OCI-LY1 (cell line): ENCODE measurements at regions not wholly inside any gene's neighbourhood (a gene's known extent, or its start where the extent isn't known, plus 50 kb on each side); places are given as distances from the start of the nearest gene placed in this dataset.

Experiments
- H2AFZ ChIP-seq: fragments of 200-600 bp; sonication (generic), shearing (Covaris generic); 2 replicates; pipeline ENCODE4 v1.6.0; 2014; ENCODE audit warnings: antibody characterized with exemption, mild to moderate bottlenecking, low read length
- H3F3A ChIP-seq: fragments of 200-600 bp; sonication (generic), shearing (Covaris generic); 2 replicates; pipeline ENCODE4 v1.6.0; 2014; ENCODE audit warnings: mild to moderate bottlenecking, antibody characterized with exemption, low read length, moderate library complexity; ENCODE audit not compliant: insufficient read depth
- H3K27ac ChIP-seq: fragments of 200-600 bp; sonication (generic); 2 replicates; pipeline ENCODE4 v1.5.1; 2014; ENCODE audit warnings: low read length, mixed run types, mild to moderate bottlenecking, low read depth; ENCODE audit not compliant: poor library complexity, severe bottlenecking
- H3K27me3 ChIP-seq: fragments of 200-600 bp; sonication (generic); 2 replicates; pipeline ENCODE4 v1.6.0; 2014; ENCODE audit warnings: antibody characterized with exemption, mild to moderate bottlenecking, low read length, moderate library complexity; ENCODE audit not compliant: insufficient read depth
- H3K36me3 ChIP-seq: fragments of 200-600 bp; sonication (generic); 2 replicates; pipeline ENCODE4 v1.6.1; 2014; ENCODE audit warnings: mild to moderate bottlenecking, antibody characterized with exemption, low read length, moderate library complexity, mixed read lengths; ENCODE audit not compliant: insufficient read depth
- H3K4me1 ChIP-seq: fragments of 200-600 bp; sonication (generic); 2 replicates; pipeline ENCODE4 v1.5.1; 2014; ENCODE audit warnings: mild to moderate bottlenecking, low read length, moderate library complexity; ENCODE audit not compliant: insufficient read depth, severe bottlenecking
- H3K4me2 ChIP-seq: fragments of 200-600 bp; sonication (generic), shearing (Covaris generic); 2 replicates; pipeline ENCODE4 v1.6.1; 2014; ENCODE audit warnings: low read length
- H3K4me3 ChIP-seq: fragments of 200-600 bp; sonication (generic); 2 replicates; pipeline ENCODE4 v1.5.1; 2014; ENCODE audit warnings: low read length, low read depth, mild to moderate bottlenecking, mixed read lengths; ENCODE audit not compliant: poor library complexity, severe bottlenecking
- H3K79me2 ChIP-seq: fragments of 200-600 bp; shearing (Covaris generic); 2 replicates; pipeline ENCODE4 v1.6.1; 2016; ENCODE audit warnings: mixed run types, low read length, mixed read lengths; ENCODE audit not compliant: insufficient read depth
- H3K9ac ChIP-seq: fragments of 200-600 bp; sonication (generic), shearing (Covaris generic); 2 replicates; pipeline ENCODE4 v1.6.1; 2014; ENCODE audit warnings: mild to moderate bottlenecking, low read length, mixed read lengths
- H3K9me2 ChIP-seq: fragments of 200-600 bp; sonication (generic), shearing (Covaris generic); 2 replicates; pipeline ENCODE4 v1.6.1; 2014; ENCODE audit warnings: low read depth, mild to moderate bottlenecking, low read length, mixed read lengths
- H3K9me3 ChIP-seq: fragments of 200-600 bp; shearing (Covaris generic); 2 replicates; pipeline ENCODE4 v1.6.1; 2014; ENCODE audit warnings: low read length, mixed read lengths
- H4K20me1 ChIP-seq: fragments of 200-600 bp; sonication (generic), shearing (Covaris generic); 2 replicates; pipeline ENCODE4 v1.6.0; 2016; ENCODE audit warnings: mild to moderate bottlenecking, low read length; ENCODE audit not compliant: insufficient read depth
- CTCF ChIP-seq: fragments of 200-600 bp; sonication (generic), shearing (Covaris generic); IDR thresholded peaks from 2 replicates; pipeline ENCODE4 v1.5.1; 2017; ENCODE audit warnings: mild to moderate bottlenecking, antibody characterized with exemption, low read length, moderate library complexity, mixed read lengths
- EZH2 ChIP-seq: fragments of 200-600 bp; sonication (generic), shearing (Covaris generic); IDR thresholded peaks from 2 replicates; pipeline ENCODE4 v1.8.0; 2017; ENCODE audit warnings: borderline replicate concordance, mixed run types, mild to moderate bottlenecking, antibody characterized with exemption, low read length, moderate library complexity, mixed read lengths

GRCh38 chr2:8065191-8065590 lies 616.7 kb upstream of the ID2 start:
- TF ChIP-seq CTCF (no peak), EZH2 (no peak)
- H3K27ac ChIP-seq, result no peak overlapping the region
- peaks cover 5% of the 10 kb centered on the region; the same call in 1 of the 2 replicates for H3K9me3 ChIP-seq
- H3K4me1 ChIP-seq, result peaks cover 7% of the 10 kb centered on the region
- no peaks in the 10 kb centered on the region for H3F3A ChIP-seq
- no peaks in the 10 kb centered on the region for H4K20me1 ChIP-seq
- H3K9me2 ChIP-seq, result no peaks in the 10 kb centered on the region
- H3K36me3 ChIP-seq, result no peaks in the 10 kb centered on the region
- H2AFZ ChIP-seq, result no peak overlapping the region
- H3K4me3 ChIP-seq, result no peak overlapping the region
- H3K4me2 ChIP-seq, result no peak overlapping the region
- H3K9ac ChIP-seq, result no peak overlapping the region
- H3K79me2 ChIP-seq, result no peaks in the 10 kb centered on the region
- no peaks in the 10 kb centered on the region for H3K27me3 ChIP-seq

GRCh38 chr2:8067784-8068336 lies 614.0 kb upstream of the ID2 start:
- H4K20me1 ChIP-seq, result no peaks in the 10 kb centered on the region
- no peaks in the 10 kb centered on the region for H3K79me2 ChIP-seq
- H3K27ac ChIP-seq, result no peak overlapping the region
- no peak overlapping the region for H3K4me2 ChIP-seq
- no peaks in the 10 kb centered on the region for H3K9me2 ChIP-seq
- H3K4me1 ChIP-seq, result no peaks in the 10 kb centered on the region
- no peak overlapping the region for H3K4me3 ChIP-seq
- TF ChIP-seq EZH2, result no peak
- no peak for TF ChIP-seq CTCF
- peaks cover 5% of the 10 kb centered on the region; the same call in 1 of the 2 replicates for H3K9me3 ChIP-seq
- H3K9ac ChIP-seq, result no peak overlapping the region
- H3K27me3 ChIP-seq, result no peaks in the 10 kb centered on the region
- no peak overlapping the region for H2AFZ ChIP-seq
- no peaks in the 10 kb centered on the region for H3F3A ChIP-seq
- no peaks in the 10 kb centered on the region for H3K36me3 ChIP-seq

GRCh38 chr2:8072907-8073306 lies 608.9 kb upstream of the ID2 start:
- Histone ChIP-seq H3K4me3 (no peak overlapping the region), H3K9ac (no peak overlapping the region), H2AFZ (no peak overlapping the region), H3K27me3 (no peaks in the 10 kb centered on the region), H3K4me1 (no peaks in the 10 kb centered on the region), H3K4me2 (no peak overlapping the region), H3K27ac (no peak overlapping the region), H3K79me2 (no peaks in the 10 kb centered on the region), H3K9me3 (peaks cover 7% of the 10 kb centered on the region), H3F3A (no peaks in the 10 kb centered on the region), H3K36me3 (no peaks in the 10 kb centered on the region; the same call in 1 of the 2 replicates), H3K9me2 (no peaks in the 10 kb centered on the region), H4K20me1 (no peaks in the 10 kb centered on the region)
- TF ChIP-seq EZH2 (no peak), CTCF (no peak)
